ENCODE measurements at regions not wholly inside any gene's neighbourhood (a gene's known extent, or its start where the extent isn't known, plus 50 kb on each side); places are given as distances from the start of the nearest gene placed in this dataset.

DNA sequence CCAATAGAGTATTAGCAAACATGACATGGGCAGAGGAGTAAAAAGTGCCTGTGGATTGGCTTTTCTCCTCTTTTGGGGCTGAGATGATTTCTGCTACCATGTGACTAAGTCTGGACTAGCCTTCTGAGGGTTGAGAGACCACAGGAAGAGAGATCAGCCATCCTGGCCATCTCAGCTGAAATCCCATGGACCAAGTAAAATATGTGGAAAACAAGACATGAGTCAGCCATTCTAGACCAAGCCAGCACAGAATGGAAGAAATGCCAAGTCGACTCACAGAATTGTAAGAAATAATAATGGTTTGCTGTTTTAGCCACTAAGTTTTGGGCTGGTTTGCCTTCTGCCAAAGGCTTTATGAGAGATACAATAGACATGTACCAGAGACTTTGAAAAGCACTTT, 377.8 kb downstream of the CHSY3 start:
- Histone ChIP-seq H3K4me2 (ENCODE audit: insufficient read depth, low read length) (no peak overlapping the region), H3K9ac (ENCODE audit: insufficient read depth in 1 of 2, low read depth in 2 of 2, low read length in 2 of 2) (no peak overlapping the region), H3K27ac (ENCODE audit: extremely low read depth, low read depth, low read length) (no peak overlapping the region), H3K79me2 (ENCODE audit: control insufficient read depth, insufficient read depth, low read length) (no peaks in the 10 kb centered on the region), H2AFZ (ENCODE audit: low read depth, low read length) (no peak overlapping the region), H3K9me3 (replicated peaks; ENCODE audit: control insufficient read depth, insufficient read depth, low read depth, low read length) (no peaks in the 10 kb centered on the region), H3K27me3 (ENCODE audit: control insufficient read depth in 2 of 2, insufficient read depth in 2 of 2, low read length in 2 of 2) (no peaks in the 10 kb centered on the region), H3K4me1 (replicated peaks in 1 of 2; ENCODE audit: control insufficient read depth in 2 of 2, insufficient read depth in 2 of 2, low read length in 2 of 2) (no peaks in the 10 kb centered on the region), H3K36me3 (ENCODE audit: control insufficient read depth, insufficient read depth, low read length) (no peaks in the 10 kb centered on the region), H3K4me3 (no peak overlapping the region), H3K9me1 (ENCODE audit: control insufficient read depth, insufficient read depth, low read length) (no peaks in the 10 kb centered on the region), H4K20me1 (replicated peaks; ENCODE audit: control insufficient read depth, insufficient read depth, low read length) (no peaks in the 10 kb centered on the region)
- 0% methylated on average over 1 of the region's 1 CpG for WGBS (ENCODE audit: insufficient coverage, low coverage, missing lambda C conversion rate)
- intact Hi-C loops (cut with micrococcal nuclease) (no loop called here), in situ Hi-C loops (cut with MboI) (no loop called here)
- ATAC-seq (no peak), DNase-seq (ENCODE audit: extremely low read depth in 1 of 4, low spot score in 3 of 4) (no peak), FAIRE-seq (no peak)
- BruUV-seq (replicated peaks): no TSS peak
- ChIA-PET POLR2A (no interaction called here), CTCF (ENCODE audit: low intra/inter-chr PET ratio) (no interaction called here)
- no peak for TF ChIP-seq TFAM (CRISPR knock-in tag; conservative IDR thresholded peaks at IDR 0.05)
- no peak for TF ChIP-seq MTA3 (IDR thresholded peaks at IDR 0.05; ENCODE audit: borderline replicate concordance)
- TF ChIP-seq ZNF140 (CRISPR knock-in tag; IDR thresholded peaks at IDR 0.05): no peak
- TF ChIP-seq, protein P1, sequence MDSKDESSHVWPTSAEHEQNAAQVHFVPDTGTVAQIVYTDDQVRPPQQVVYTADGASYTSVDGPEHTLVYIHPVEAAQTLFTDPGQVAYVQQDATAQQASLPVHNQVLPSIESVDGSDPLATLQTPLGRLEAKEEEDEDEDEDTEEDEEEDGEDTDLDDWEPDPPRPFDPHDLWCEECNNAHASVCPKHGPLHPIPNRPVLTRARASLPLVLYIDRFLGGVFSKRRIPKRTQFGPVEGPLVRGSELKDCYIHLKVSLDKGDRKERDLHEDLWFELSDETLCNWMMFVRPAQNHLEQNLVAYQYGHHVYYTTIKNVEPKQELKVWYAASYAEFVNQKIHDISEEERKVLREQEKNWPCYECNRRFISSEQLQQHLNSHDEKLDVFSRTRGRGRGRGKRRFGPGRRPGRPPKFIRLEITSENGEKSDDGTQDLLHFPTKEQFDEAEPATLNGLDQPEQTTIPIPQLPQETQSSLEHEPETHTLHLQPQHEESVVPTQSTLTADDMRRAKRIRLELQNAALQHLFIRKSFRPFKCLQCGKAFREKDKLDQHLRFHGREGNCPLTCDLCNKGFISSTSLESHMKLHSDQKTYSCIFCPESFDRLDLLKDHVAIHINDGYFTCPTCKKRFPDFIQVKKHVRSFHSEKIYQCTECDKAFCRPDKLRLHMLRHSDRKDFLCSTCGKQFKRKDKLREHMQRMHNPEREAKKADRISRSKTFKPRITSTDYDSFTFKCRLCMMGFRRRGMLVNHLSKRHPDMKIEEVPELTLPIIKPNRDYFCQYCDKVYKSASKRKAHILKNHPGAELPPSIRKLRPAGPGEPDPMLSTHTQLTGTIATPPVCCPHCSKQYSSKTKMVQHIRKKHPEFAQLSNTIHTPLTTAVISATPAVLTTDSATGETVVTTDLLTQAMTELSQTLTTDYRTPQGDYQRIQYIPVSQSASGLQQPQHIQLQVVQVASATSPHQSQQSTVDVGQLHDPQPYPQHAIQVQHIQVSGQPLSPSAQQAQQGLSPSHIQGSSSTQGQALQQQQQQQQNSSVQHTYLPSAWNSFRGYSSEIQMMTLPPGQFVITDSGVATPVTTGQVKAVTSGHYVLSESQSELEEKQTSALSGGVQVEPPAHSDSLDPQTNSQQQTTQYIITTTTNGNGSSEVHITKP (IDR thresholded peaks at IDR 0.05; ENCODE audit: partially characterized antibody): no peak
- TF ChIP-seq CREM (IDR thresholded peaks at IDR 0.05; ENCODE audit: low read depth): no peak
- no peak for TF ChIP-seq HMG20B (CRISPR knock-in tag; IDR thresholded peaks at IDR 0.05)
- no peak for TF ChIP-seq U2AF1 (optimal IDR thresholded peaks at IDR 0.05; ENCODE audit: low read depth, low read length)
- no peak for TF ChIP-seq DDX20 (tag; IDR thresholded peaks at IDR 0.05; ENCODE audit: low read depth)
- no peak for TF ChIP-seq ZNF311 (CRISPR knock-in tag; IDR thresholded peaks at IDR 0.05)
- no peak for TF ChIP-seq JUND (IDR thresholded peaks at IDR 0.05; ENCODE audit: borderline replicate concordance, low read depth, low read length)
- no peak for TF ChIP-seq JUND (tag; IDR thresholded peaks at IDR 0.05; ENCODE audit: borderline replicate concordance, low read depth, low read length)
- TF ChIP-seq ETS2 (tag; IDR thresholded peaks at IDR 0.05; ENCODE audit: borderline replicate concordance, poor library complexity, severe bottlenecking): no peak
- TF ChIP-seq, protein P2, sequence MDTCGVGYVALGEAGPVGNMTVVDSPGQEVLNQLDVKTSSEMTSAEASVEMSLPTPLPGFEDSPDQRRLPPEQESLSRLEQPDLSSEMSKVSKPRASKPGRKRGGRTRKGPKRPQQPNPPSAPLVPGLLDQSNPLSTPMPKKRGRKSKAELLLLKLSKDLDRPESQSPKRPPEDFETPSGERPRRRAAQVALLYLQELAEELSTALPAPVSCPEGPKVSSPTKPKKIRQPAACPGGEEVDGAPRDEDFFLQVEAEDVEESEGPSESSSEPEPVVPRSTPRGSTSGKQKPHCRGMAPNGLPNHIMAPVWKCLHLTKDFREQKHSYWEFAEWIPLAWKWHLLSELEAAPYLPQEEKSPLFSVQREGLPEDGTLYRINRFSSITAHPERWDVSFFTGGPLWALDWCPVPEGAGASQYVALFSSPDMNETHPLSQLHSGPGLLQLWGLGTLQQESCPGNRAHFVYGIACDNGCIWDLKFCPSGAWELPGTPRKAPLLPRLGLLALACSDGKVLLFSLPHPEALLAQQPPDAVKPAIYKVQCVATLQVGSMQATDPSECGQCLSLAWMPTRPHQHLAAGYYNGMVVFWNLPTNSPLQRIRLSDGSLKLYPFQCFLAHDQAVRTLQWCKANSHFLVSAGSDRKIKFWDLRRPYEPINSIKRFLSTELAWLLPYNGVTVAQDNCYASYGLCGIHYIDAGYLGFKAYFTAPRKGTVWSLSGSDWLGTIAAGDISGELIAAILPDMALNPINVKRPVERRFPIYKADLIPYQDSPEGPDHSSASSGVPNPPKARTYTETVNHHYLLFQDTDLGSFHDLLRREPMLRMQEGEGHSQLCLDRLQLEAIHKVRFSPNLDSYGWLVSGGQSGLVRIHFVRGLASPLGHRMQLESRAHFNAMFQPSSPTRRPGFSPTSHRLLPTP (IDR thresholded peaks at IDR 0.05; ENCODE audit: borderline replicate concordance, extremely low read depth, insufficient read length): no peak
